ENCODE measurements at regions not wholly inside any gene's neighbourhood (a gene's known extent, or its start where the extent isn't known, plus 50 kb on each side); places are given as distances from the start of the nearest gene placed in this dataset.
"Not testable (repeated sequence)": the region's sequence is repeated elsewhere in the genome, so short reads cannot be mapped to it uniquely, and the experiment has no call there.

DNA sequence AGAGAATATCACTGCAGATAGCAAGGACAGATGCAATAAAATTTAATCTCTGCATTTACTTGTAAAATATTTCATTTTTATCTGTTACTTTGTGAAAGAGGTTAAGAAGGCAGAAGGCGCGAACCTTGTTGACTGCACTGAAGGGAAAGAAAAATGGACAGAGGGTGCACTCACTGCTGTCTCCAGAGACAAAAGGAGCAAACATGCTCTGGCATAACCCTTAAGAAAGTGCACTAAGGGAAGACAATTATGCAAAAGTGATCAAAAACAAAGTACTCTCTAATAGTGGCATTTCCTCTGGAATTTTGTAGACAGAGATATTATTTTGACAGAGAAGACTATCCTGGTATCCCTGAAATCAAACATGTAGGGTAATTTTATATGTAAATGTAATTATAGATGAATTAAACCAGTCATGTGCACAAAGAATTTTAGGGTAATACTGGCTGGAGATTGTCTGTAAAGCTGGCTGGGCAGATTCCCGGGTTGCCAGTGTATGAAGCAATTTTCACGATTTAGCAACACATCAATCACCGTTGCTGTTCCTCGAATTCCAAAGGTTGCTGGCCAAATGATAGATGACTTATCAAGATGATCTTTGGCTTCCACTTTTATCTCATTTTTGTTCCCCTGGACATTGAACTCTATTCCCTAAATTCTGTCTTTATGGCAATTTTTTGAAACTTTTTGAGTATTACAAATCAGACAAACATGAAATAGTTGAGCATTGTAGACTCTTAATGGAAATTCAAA, 1176.9 kb downstream of the SUCLG1 start:
- POLR2A ChIA-PET: no interaction called here
- no peak for TF ChIP-seq CTCF (IDR thresholded peaks at IDR 0.05; ENCODE audit: control extremely low read depth, extremely low read depth, low read depth, missing control alignments)
- CTCF ChIA-PET: no interaction called here
- DNase-seq (ENCODE audit: extremely low spot score): no peak

DNA sequence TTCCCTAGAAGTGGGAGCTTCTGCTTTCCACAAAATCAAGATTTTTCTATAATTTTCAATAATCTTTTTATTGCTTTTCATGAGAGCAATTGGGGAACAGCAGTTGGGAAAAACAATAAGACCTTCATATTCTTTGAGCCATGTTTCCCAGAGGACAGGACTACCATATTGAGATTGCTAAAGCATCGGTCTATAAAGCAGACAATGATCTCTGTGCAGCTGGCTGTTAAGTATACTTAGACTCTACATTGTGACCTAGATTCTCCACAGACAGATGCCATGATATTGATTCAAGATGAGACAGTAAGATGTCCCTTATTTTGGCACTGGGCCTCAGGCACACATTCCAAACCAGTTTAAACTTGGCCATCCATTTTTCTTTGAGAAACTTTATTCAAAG, 1178.7 kb downstream of the SUCLG1 start:
- no peak for DNase-seq (ENCODE audit: extremely low spot score)
- POLR2A ChIA-PET: no interaction called here

DNA sequence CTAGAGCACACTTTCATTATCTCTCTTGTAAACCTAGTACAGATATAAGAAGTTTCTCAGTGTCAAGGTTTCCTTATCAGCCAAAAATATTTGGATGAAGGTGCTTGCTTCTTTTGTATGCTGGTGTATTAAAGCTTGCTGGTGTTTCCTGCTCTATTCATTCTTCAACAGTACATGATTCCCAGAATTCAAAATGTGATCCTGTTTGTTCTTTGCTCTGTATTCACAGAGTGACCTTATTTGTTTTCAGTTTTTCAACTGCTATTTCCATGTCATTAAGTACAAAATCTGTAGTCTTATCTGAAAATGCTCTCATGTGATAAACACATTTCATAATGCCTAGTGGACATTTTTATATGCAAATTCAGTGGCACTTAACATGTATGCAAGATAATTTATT, 1185.8 kb downstream of the SUCLG1 start:
- TF ChIP-seq CTCF (IDR thresholded peaks at IDR 0.05; ENCODE audit: control extremely low read depth, extremely low read depth, low read depth, missing control alignments): no peak
- ChIA-PET CTCF (no interaction called here), POLR2A (no interaction called here)
- DNase-seq (ENCODE audit: extremely low spot score): no peak

More for the DNA sequence above, 1178.7 kb downstream of the SUCLG1 start:
- TF ChIP-seq CTCF (IDR thresholded peaks at IDR 0.05; ENCODE audit: control extremely low read depth, extremely low read depth, low read depth, missing control alignments): no peak
- CTCF ChIA-PET: no interaction called here

- no peak for DNase-seq (ENCODE audit: extremely low spot score)
- POLR2A ChIA-PET: no interaction called here
- no peak for TF ChIP-seq CTCF (IDR thresholded peaks at IDR 0.05; ENCODE audit: control extremely low read depth, extremely low read depth, low read depth, missing control alignments)
- CTCF ChIA-PET: no interaction called here
Measured at GRCh38 chr2:83261591-83262136, 1197.4 kb downstream of the SUCLG1 start.

- TF ChIP-seq CTCF (IDR thresholded peaks at IDR 0.05; ENCODE audit: control extremely low read depth, extremely low read depth, low read depth, missing control alignments): no peak
- ChIA-PET POLR2A (no interaction called here), CTCF (no interaction called here)
- no peak for DNase-seq (ENCODE audit: extremely low spot score)
Measured at GRCh38 chr2:83253848-83254247, 1205.2 kb downstream of the SUCLG1 start.

DNA sequence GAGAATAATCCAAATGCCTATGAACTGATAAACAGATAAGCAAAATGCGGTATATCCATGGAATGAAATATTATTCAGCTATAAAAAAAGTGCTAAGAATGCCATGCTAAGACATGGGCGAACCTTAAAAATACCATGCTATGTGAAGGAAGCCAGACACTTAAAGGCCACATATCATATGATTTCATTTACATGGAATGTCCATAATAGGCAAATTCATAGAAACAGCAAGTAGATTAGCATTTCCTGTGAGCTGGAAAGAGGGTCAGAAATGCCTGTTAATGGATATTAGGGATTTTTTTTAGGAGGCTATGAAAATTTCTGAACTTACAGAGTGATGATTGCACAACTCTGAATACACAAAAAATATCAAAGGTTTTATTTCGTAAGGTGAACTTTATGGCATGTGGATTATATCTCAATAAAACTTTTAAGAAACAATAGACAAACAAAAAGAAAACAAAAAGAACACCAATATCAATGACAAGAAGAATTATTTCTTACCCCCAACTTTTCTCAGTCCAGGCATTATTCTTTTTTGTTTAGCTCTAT, 1207.7 kb downstream of the SUCLG1 start:
- ChIA-PET CTCF (no interaction called here), POLR2A (no interaction called here)
- no peak for TF ChIP-seq CTCF (IDR thresholded peaks at IDR 0.05; ENCODE audit: control extremely low read depth, extremely low read depth, low read depth, missing control alignments)
- DNase-seq (ENCODE audit: extremely low spot score): no peak

DNA sequence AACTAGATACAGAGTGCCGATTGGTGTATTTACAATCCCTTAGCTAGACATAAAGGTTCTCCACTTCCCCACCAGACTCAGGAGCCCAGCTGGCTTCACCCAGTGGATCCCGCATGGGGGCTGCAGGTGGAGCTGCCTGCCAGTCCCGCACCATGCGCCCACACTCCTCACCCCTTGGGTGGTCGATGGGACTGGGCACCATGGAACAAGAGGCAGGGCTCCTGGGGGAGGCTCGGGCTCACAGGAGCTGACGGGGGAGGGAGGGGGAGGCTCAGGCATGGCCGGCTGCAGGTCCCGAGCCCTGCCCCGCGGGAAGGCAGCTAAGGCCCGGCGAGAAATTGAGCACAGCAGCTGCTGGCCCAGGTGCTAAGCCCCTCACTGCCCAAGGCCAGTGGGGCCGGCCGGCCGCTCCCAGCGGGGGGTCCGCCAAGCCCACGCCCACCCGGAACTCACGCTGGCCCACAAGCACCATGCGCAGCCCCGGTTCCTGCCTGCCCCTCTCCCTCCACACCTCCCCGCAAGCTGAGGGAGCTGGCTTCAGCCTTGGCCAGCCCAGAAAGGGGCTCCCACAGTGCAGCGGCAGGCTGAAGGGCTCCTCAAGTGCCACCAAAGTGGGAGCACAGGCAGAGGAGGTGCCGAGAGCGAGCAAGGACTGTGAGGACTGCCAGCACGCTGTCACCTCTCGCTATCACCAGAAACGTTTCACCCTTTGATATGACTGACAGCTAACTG, 1213.1 kb downstream of the SUCLG1 start:
- CTCF ChIA-PET: interaction anchor here (1.1 to 1.2 kb wide), 2 partner anchors 11 to 50 kb away, joined by 3 read pairs; no protein-coding TSS in a partner anchor
- DNase-seq (ENCODE audit: extremely low spot score); POLR2A ChIA-PET: not testable (repeated sequence)
